ENCODE measurements at regions not wholly inside any gene's neighbourhood (a gene's known extent, or its start where the extent isn't known, plus 50 kb on each side); places are given as distances from the start of the nearest gene placed in this dataset.

- in situ Hi-C loops (cut with MboI; ENCODE audit: low sequenced_read_pairs), result no loop called here
Measured at GRCh38 chr9:30605936-30606335, 1778.5 kb upstream of the ACO1 start.

More at GRCh38 chr9:30605936-30606335, 1778.5 kb upstream of the ACO1 start:
- H3K9me3 ChIP-seq (ENCODE audit: control insufficient read depth, insufficient read depth, low read length), result no peaks in the 10 kb centered on the region; the same call in 1 of the 2 replicates
- H3K4me3 ChIP-seq (ENCODE audit: insufficient read depth, low read depth, low read length), result no peak overlapping the region
- H3K4ac ChIP-seq (ENCODE audit: low read depth, low read length), result no peak overlapping the region
- H3K14ac ChIP-seq (replicated peaks; ENCODE audit: low read depth, low read length), result no peak overlapping the region
- ChIA-PET CTCF (no interaction called here), POLR2A (ENCODE audit: unreplicated experiment) (no interaction called here)
- no peaks in the 10 kb centered on the region for H3K4me1 ChIP-seq (ENCODE audit: control insufficient read depth, insufficient read depth, low read length)
- no peak overlapping the region for H4K91ac ChIP-seq (ENCODE audit: insufficient read depth, low read depth, low read length)
- H3K27ac ChIP-seq (ENCODE audit: insufficient read depth, low read length), result no peak overlapping the region
- H2BK5ac ChIP-seq (ENCODE audit: low read depth, low read length, poor library complexity, severe bottlenecking), result no peak overlapping the region
- no peaks in the 10 kb centered on the region for H3K79me1 ChIP-seq (ENCODE audit: low read depth in 1 of 2, low read length in 2 of 2)
- no TSS peak for BruUV-seq (replicated peaks)
- H3K18ac ChIP-seq (ENCODE audit: low read depth, low read length), result no peak overlapping the region
- no peak overlapping the region for H3K9ac ChIP-seq (ENCODE audit: low read depth, low read length)
- H2BK20ac ChIP-seq (ENCODE audit: low read depth, low read length), result no peak overlapping the region
- H3K23ac ChIP-seq (ENCODE audit: low read depth, low read length), result no peak overlapping the region
- no peak for ATAC-seq (ENCODE audit: low read depth)
- no peak for DNase-seq
- no peak overlapping the region for H2BK120ac ChIP-seq (ENCODE audit: low read depth, low read length)
- H3K9me1 ChIP-seq (ENCODE audit: insufficient read depth, low read length), result no peaks in the 10 kb centered on the region
- no peak overlapping the region for H2AK5ac ChIP-seq (ENCODE audit: low read depth, low read length)
- H2BK15ac ChIP-seq (ENCODE audit: low read depth, low read length), result no peak overlapping the region
- no peak overlapping the region for H4K5ac ChIP-seq (ENCODE audit: low read depth, low read length)
- H4K8ac ChIP-seq (ENCODE audit: low read depth in 2 of 2, low read length in 2 of 2), result no peak overlapping the region
- no peak overlapping the region for H2AK9ac ChIP-seq (replicated peaks; ENCODE audit: low read depth, low read length, poor library complexity)
- WGBS, 2 experiments (ENCODE audit: extremely low coverage in 2 of 2, insufficient read length in 1 of 2), result no CpG with 5 or more reads among the region's 1 CpG
- no peaks in the 10 kb centered on the region for H3K27me3 ChIP-seq (ENCODE audit: control insufficient read depth, insufficient read depth, low read length)
- H4K20me1 ChIP-seq (ENCODE audit: insufficient read depth, low read length), result no peaks in the 10 kb centered on the region
- no peak overlapping the region for H2AFZ ChIP-seq (replicated peaks; ENCODE audit: low read length, poor library complexity)
- no peaks in the 10 kb centered on the region for H3K36me3 ChIP-seq (ENCODE audit: control insufficient read depth, insufficient read depth, low read length)
- dilution Hi-C loops (cut with HindIII; ENCODE audit: low sequenced_read_pairs, unreplicated experiment), result no loop called here
- H3K56ac ChIP-seq (ENCODE audit: extremely low read depth, insufficient read depth, low read length), result no peak overlapping the region
- intact Hi-C loops (cut with micrococcal nuclease), result no loop called here
- TF ChIP-seq BHLHE40 (IDR thresholded peaks at IDR 0.05; ENCODE audit: low read depth, low read length), result no peak
- TF ChIP-seq, protein P1, sequence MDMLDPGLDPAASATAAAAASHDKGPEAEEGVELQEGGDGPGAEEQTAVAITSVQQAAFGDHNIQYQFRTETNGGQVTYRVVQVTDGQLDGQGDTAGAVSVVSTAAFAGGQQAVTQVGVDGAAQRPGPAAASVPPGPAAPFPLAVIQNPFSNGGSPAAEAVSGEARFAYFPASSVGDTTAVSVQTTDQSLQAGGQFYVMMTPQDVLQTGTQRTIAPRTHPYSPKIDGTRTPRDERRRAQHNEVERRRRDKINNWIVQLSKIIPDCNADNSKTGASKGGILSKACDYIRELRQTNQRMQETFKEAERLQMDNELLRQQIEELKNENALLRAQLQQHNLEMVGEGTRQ (IDR thresholded peaks at IDR 0.05; ENCODE audit: low read depth, low read length), result no peak
- no peak for TF ChIP-seq MAFK (IDR thresholded peaks at IDR 0.05; ENCODE audit: low read depth, low read length)
- TF ChIP-seq, protein P2, sequence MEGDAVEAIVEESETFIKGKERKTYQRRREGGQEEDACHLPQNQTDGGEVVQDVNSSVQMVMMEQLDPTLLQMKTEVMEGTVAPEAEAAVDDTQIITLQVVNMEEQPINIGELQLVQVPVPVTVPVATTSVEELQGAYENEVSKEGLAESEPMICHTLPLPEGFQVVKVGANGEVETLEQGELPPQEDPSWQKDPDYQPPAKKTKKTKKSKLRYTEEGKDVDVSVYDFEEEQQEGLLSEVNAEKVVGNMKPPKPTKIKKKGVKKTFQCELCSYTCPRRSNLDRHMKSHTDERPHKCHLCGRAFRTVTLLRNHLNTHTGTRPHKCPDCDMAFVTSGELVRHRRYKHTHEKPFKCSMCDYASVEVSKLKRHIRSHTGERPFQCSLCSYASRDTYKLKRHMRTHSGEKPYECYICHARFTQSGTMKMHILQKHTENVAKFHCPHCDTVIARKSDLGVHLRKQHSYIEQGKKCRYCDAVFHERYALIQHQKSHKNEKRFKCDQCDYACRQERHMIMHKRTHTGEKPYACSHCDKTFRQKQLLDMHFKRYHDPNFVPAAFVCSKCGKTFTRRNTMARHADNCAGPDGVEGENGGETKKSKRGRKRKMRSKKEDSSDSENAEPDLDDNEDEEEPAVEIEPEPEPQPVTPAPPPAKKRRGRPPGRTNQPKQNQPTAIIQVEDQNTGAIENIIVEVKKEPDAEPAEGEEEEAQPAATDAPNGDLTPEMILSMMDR (conservative IDR thresholded peaks at IDR 0.05; ENCODE audit: low read depth, low read length), result no peak
- no peak for TF ChIP-seq CHD1 (IDR thresholded peaks at IDR 0.05; ENCODE audit: low read depth, low read length)
- TF ChIP-seq RFX5 (IDR thresholded peaks at IDR 0.05; ENCODE audit: low read depth, low read length), result no peak
- TF ChIP-seq MAZ (IDR thresholded peaks at IDR 0.05; ENCODE audit: borderline replicate concordance, low read depth, low read length), result no peak
- TF ChIP-seq NFE2L2 (IDR thresholded peaks at IDR 0.05; ENCODE audit: low read depth, low read length), result no peak
- no peak for TF ChIP-seq RAD21 (IDR thresholded peaks at IDR 0.05; ENCODE audit: low read length)
- TF ChIP-seq SMC3 (IDR thresholded peaks at IDR 0.05; ENCODE audit: low read depth, low read length), result no peak
- TF ChIP-seq MXI1 (IDR thresholded peaks at IDR 0.05; ENCODE audit: borderline replicate concordance, low read depth, low read length), result no peak
- no peak for TF ChIP-seq FOS (IDR thresholded peaks at IDR 0.05; ENCODE audit: low read depth, low read length)
- TF ChIP-seq CEBPB (IDR thresholded peaks at IDR 0.05; ENCODE audit: low read depth, low read length), result no peak
- TF ChIP-seq POLR2A (IDR thresholded peaks at IDR 0.05; ENCODE audit: low read depth, low read length), result no peak
- TF ChIP-seq RCOR1 (IDR thresholded peaks at IDR 0.05; ENCODE audit: insufficient replicate concordance, low read length), result no peak
- TF ChIP-seq, protein P3, sequence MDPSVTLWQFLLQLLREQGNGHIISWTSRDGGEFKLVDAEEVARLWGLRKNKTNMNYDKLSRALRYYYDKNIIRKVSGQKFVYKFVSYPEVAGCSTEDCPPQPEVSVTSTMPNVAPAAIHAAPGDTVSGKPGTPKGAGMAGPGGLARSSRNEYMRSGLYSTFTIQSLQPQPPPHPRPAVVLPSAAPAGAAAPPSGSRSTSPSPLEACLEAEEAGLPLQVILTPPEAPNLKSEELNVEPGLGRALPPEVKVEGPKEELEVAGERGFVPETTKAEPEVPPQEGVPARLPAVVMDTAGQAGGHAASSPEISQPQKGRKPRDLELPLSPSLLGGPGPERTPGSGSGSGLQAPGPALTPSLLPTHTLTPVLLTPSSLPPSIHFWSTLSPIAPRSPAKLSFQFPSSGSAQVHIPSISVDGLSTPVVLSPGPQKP (IDR thresholded peaks at IDR 0.05; ENCODE audit: borderline replicate concordance, low read depth, low read length), result no peak
- H3K4me2 ChIP-seq (ENCODE audit: low read depth, low read length), result no peak overlapping the region
